H9 (cell line): ENCODE measurements at regions not wholly inside any gene's neighbourhood (a gene's known extent, or its start where the extent isn't known, plus 50 kb on each side); places are given as distances from the start of the nearest gene placed in this dataset.

Experiments used
- DNase-seq: peaks from one replicate; pipeline ENCODE4 v3.0.0-alpha.2; 2017
- H2AFZ ChIP-seq: one replicate; pipeline ENCODE4 v1.6.1; 2013; ENCODE audit warnings: mild to moderate bottlenecking, low read length, control low read depth, moderate library complexity
- H2AK5ac ChIP-seq: 2 replicates; pipeline ENCODE4 v1.6.1; 2013; ENCODE audit warnings: low read length, control low read depth, mixed read lengths; ENCODE audit not compliant: insufficient read length
- H2BK120ac ChIP-seq: one replicate; pipeline ENCODE4 v1.6.1; 2013; ENCODE audit warnings: low read depth, mild to moderate bottlenecking, low read length, control low read depth, inconsistent platforms; ENCODE audit not compliant: poor library complexity, severe bottlenecking
- H2BK12ac ChIP-seq: 2 replicates; pipeline ENCODE4 v1.6.1; 2013; ENCODE audit warnings: low read length, control low read depth, mixed read lengths, low read depth; ENCODE audit not compliant: insufficient read length
- H2BK15ac ChIP-seq: 2 replicates; pipeline ENCODE4 v1.6.1; 2013; ENCODE audit warnings: low read depth, low read length, control low read depth
- H2BK20ac ChIP-seq: one replicate; pipeline ENCODE4 v1.6.1; 2013; ENCODE audit warnings: low read depth, mild to moderate bottlenecking, low read length, control low read depth, inconsistent platforms; ENCODE audit not compliant: poor library complexity, severe bottlenecking
- H2BK5ac ChIP-seq: 2 replicates; pipeline ENCODE4 v1.6.1; 2013; ENCODE audit warnings: low read length, control low read depth, mixed read lengths; ENCODE audit not compliant: insufficient read length
- H3K14ac ChIP-seq: 2 replicates; pipeline ENCODE4 v1.6.1; 2013; ENCODE audit warnings: low read length, control low read depth; ENCODE audit not compliant: insufficient read depth
- H3K18ac ChIP-seq: 2 replicates; pipeline ENCODE4 v1.6.1; 2013; ENCODE audit warnings: low read depth, mild to moderate bottlenecking, mixed read lengths, low read length, control low read depth; ENCODE audit not compliant: insufficient read length
- H3K23ac ChIP-seq: 2 replicates; pipeline ENCODE4 v1.6.1; 2013; ENCODE audit warnings: low read length, control low read depth, mixed read lengths, low read depth; ENCODE audit not compliant: insufficient read length
- H3K23me2 ChIP-seq: 2 replicates; pipeline ENCODE4 v1.6.1; 2013; ENCODE audit warnings: low read depth, mild to moderate bottlenecking, mixed read lengths, low read length, control low read depth; ENCODE audit not compliant: insufficient read length, poor library complexity, severe bottlenecking
- H3K27ac ChIP-seq: 2 replicates; pipeline ENCODE4 v1.5.1; 2013; ENCODE audit warnings: low read length, control low read depth, mixed read lengths, low read depth; ENCODE audit not compliant: insufficient read length
- H3K27me3 ChIP-seq: 2 replicates; pipeline ENCODE4 v1.6.1; 2013; ENCODE audit warnings: low read length, control low read depth, inconsistent platforms; ENCODE audit not compliant: insufficient read depth
- H3K4ac ChIP-seq: 2 replicates; pipeline ENCODE4 v1.6.1; 2013; ENCODE audit warnings: low read depth, mild to moderate bottlenecking, control low read depth, inconsistent platforms, low read length, moderate library complexity
- H3K4me1 ChIP-seq: 2 replicates; pipeline ENCODE4 v1.6.1; 2013; ENCODE audit warnings: low read length, control low read depth, inconsistent platforms; ENCODE audit not compliant: insufficient read depth
- H3K4me2 ChIP-seq: 2 replicates; pipeline ENCODE4 v1.6.1; 2013; ENCODE audit warnings: low read length, control low read depth, mixed read lengths; ENCODE audit not compliant: insufficient read length, insufficient read depth
- H3K56ac ChIP-seq: 2 replicates; pipeline ENCODE4 v1.6.1; 2013; ENCODE audit warnings: low read depth, mild to moderate bottlenecking, mixed read lengths, low read length, control low read depth; ENCODE audit not compliant: insufficient read length
- H3K79me1 ChIP-seq: 2 replicates; pipeline ENCODE4 v1.6.1; 2013; ENCODE audit warnings: low read depth, mild to moderate bottlenecking, moderate library complexity, low read length, control low read depth, inconsistent platforms; ENCODE audit not compliant: insufficient read depth, poor library complexity, severe bottlenecking
- H3K79me2 ChIP-seq: 2 replicates; pipeline ENCODE4 v1.6.1; 2013; ENCODE audit warnings: low read length, control low read depth, inconsistent platforms; ENCODE audit not compliant: insufficient read depth
- H3K9ac ChIP-seq: 2 replicates; pipeline ENCODE4 v1.6.1; 2013; ENCODE audit warnings: low read length, control low read depth, mixed read lengths; ENCODE audit not compliant: insufficient read length; ENCODE audit errors: extremely low read depth
- H3K9me3 ChIP-seq: one replicate; pipeline ENCODE4 v1.6.1; 2013; ENCODE audit warnings: low read depth, low read length, inconsistent platforms; ENCODE audit not compliant: control insufficient read depth
- H3T11ph ChIP-seq: one replicate; pipeline ENCODE4 v1.6.1; 2013; ENCODE audit warnings: mild to moderate bottlenecking, low read length, control low read depth, inconsistent platforms
- H4K20me1 ChIP-seq: one replicate; pipeline ENCODE4 v1.6.1; 2013; ENCODE audit not compliant: control insufficient read depth, insufficient read length, insufficient read depth
- H4K5ac ChIP-seq: 2 replicates; pipeline ENCODE4 v1.6.1; 2013; ENCODE audit warnings: low read depth, mild to moderate bottlenecking, mixed read lengths, low read length, control low read depth; ENCODE audit not compliant: insufficient read length
- H4K8ac ChIP-seq: replicated peaks from 2 replicates; pipeline ENCODE4 v1.6.1; 2013; ENCODE audit warnings: low read length, control low read depth, mixed read lengths, low read depth; ENCODE audit not compliant: insufficient read length
- H4K91ac ChIP-seq: 2 replicates; pipeline ENCODE4 v1.6.1; 2013; ENCODE audit warnings: low read depth, mild to moderate bottlenecking, moderate library complexity, mixed read lengths, low read length, control low read depth; ENCODE audit not compliant: insufficient read length
- H3K27ac Mint-ChIP-seq, 3 experiments: 2 replicates in 2 of 3; 3 replicates in 1 of 3; pipeline ENCODE4 v1.8.0; 2020 to 2021; ENCODE audit warnings: mixed read lengths in 3 of 3, mild to moderate bottlenecking in 1 of 3, moderate library complexity in 1 of 3
- H3K27me3 Mint-ChIP-seq: 2 replicates; pipeline ENCODE4 v1.8.0; 2021; ENCODE audit warnings: low read depth, mild to moderate bottlenecking, moderate library complexity, mixed read lengths
- H3K36me3 Mint-ChIP-seq, 3 experiments: 2 replicates in 2 of 3; 3 replicates in 1 of 3; pipeline ENCODE4 v1.8.0; 2020 to 2021; ENCODE audit warnings: low read depth in 3 of 3, mixed read lengths in 3 of 3; ENCODE audit not compliant: insufficient read depth in 1 of 3
- H3K4me1 Mint-ChIP-seq, 2 experiments: 2 replicates each; pipeline ENCODE4 v1.8.0; 2020; ENCODE audit warnings: mixed read lengths in 2 of 2
- H3K4me3 Mint-ChIP-seq, 2 experiments: 2 replicates in 1 of 2; 3 replicates in 1 of 2; pipeline ENCODE4 v1.8.0; 2020 to 2021; ENCODE audit warnings: mild to moderate bottlenecking in 2 of 2, mixed read lengths in 2 of 2, moderate library complexity in 1 of 2
- H3K9me3 Mint-ChIP-seq, 2 experiments: 2 replicates in 1 of 2; 3 replicates in 1 of 2; pipeline ENCODE4 v1.8.0; 2020; ENCODE audit warnings: mild to moderate bottlenecking in 2 of 2, mixed read lengths in 2 of 2, moderate library complexity in 1 of 2
- CTCF ChIP-seq: fragments of 200-600 bp; sonication (generic); conservative IDR thresholded peaks from 3 replicates; pipeline ENCODE4 v1.8.0; 2021; ENCODE audit warnings: antibody characterized with exemption, mild to moderate bottlenecking

- H3K27me3 Mint-ChIP-seq = peaks cover 48% of the 10 kb centered on the region
Measured at GRCh38 chr11:116665523-116665922, 107.3 kb downstream of the BUD13 start.

More at GRCh38 chr11:116665523-116665922, 107.3 kb downstream of the BUD13 start:
- Histone ChIP-seq H2BK120ac (no peak overlapping the region), H3K23me2 (no peaks in the 10 kb centered on the region), H3K14ac (no peak overlapping the region), H3K9me3 (no peaks in the 10 kb centered on the region), H3K4me2 (no peak overlapping the region), H3T11ph (no peak overlapping the region), H3K79me2 (no peaks in the 10 kb centered on the region), H3K4me1 (no peaks in the 10 kb centered on the region), H3K9ac (no peak overlapping the region), H2BK20ac (no peak overlapping the region), H2BK5ac (no peak overlapping the region), H2BK15ac (no peak overlapping the region), H2AFZ (no peak overlapping the region), H4K5ac (no peak overlapping the region), H3K27ac (no peak overlapping the region), H3K56ac (no peak overlapping the region), H3K23ac (no peak overlapping the region), H3K18ac (no peak overlapping the region), H2AK5ac (no peak overlapping the region), H3K4ac (no peak overlapping the region), H4K91ac (no peak overlapping the region), H4K20me1 (no peaks in the 10 kb centered on the region), H4K8ac (no peak overlapping the region), H3K79me1 (no peaks in the 10 kb centered on the region), H3K27me3 (no peaks in the 10 kb centered on the region), H2BK12ac (no peak overlapping the region)
- TF ChIP-seq CTCF = no peak
- Mint-ChIP-seq H3K36me3 (peaks cover 0 to 6% (median 0%) of the 10 kb centered on the region in 3 experiments; a peak in 3 of 7 replicates), H3K27ac (no peak overlapping the region), H3K9me3 (peaks cover 5 to 9% of the 10 kb centered on the region in 2 experiments; a peak in 4 of 5 replicates), H3K4me1 (peaks cover 3 to 7% of the 10 kb centered on the region in 2 experiments), H3K4me3 (no peak overlapping the region)
- no peak for DNase-seq
